Chondrocyte (in vitro differentiated cells): ENCODE measurements at regions not wholly inside any gene's neighbourhood (a gene's known extent, or its start where the extent isn't known, plus 50 kb on each side); places are given as distances from the start of the nearest gene placed in this dataset.
A peak's percentile ranks its signal among the peaks of the same experiment; 100 is the strongest.

Experiments used
- DNase-seq: peaks from one replicate; pipeline ENCODE4 v3.0.0; 2021; ENCODE audit warnings: mixed read lengths, low spot score
- H3K27ac Mint-ChIP-seq: one replicate; pipeline ENCODE4 v1.8.0; 2021; ENCODE audit warnings: mild to moderate bottlenecking, moderate library complexity, mixed read lengths; ENCODE audit not compliant: unreplicated experiment
- H3K27me3 Mint-ChIP-seq: 2 replicates; pipeline ENCODE4 v1.8.0; 2021; ENCODE audit warnings: low read depth, mixed read lengths
- H3K36me3 Mint-ChIP-seq: 2 replicates; pipeline ENCODE4 v1.8.0; 2021; ENCODE audit warnings: low read depth, mixed read lengths
- H3K4me1 Mint-ChIP-seq: 2 replicates; pipeline ENCODE4 v1.8.0; 2021; ENCODE audit warnings: low read depth, mild to moderate bottlenecking, mixed read lengths
- H3K4me3 Mint-ChIP-seq: one replicate; pipeline ENCODE4 v1.8.0; 2021; ENCODE audit warnings: mild to moderate bottlenecking, moderate library complexity, mixed read lengths; ENCODE audit not compliant: unreplicated experiment
- H3K9me3 Mint-ChIP-seq: 2 replicates; pipeline ENCODE4 v1.8.0; 2021; ENCODE audit warnings: low read depth, mixed read lengths
- TF ChIP-seq, protein P1 (sequence below): fragments of 200-600 bp; sonication (generic); IDR thresholded peaks from 2 replicates; pipeline ENCODE4 v1.5.0; 2021; ENCODE audit warnings: antibody characterized with exemption, mild to moderate bottlenecking, moderate library complexity

DNA sequence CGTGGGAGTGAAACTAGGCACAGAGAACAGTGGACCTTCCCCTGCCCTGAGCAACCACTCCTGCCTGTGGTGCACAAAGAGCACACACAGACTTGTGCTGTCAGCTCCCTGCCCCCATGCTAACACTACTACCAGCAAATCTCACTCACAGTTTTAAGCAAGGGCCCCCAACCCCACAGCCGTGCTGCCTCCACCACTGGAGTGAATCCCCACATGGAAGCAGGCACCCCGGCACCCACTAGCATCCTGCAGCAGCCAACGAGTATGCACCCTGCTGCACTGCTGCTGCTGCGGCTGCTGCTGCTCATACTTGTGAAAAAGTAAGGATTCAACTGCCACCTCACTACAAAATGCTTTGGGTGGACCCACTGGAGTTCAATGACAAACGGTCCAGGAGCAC lies 435.5 kb downstream of the SLCO4C1 start:
- TF ChIP-seq, protein P1, sequence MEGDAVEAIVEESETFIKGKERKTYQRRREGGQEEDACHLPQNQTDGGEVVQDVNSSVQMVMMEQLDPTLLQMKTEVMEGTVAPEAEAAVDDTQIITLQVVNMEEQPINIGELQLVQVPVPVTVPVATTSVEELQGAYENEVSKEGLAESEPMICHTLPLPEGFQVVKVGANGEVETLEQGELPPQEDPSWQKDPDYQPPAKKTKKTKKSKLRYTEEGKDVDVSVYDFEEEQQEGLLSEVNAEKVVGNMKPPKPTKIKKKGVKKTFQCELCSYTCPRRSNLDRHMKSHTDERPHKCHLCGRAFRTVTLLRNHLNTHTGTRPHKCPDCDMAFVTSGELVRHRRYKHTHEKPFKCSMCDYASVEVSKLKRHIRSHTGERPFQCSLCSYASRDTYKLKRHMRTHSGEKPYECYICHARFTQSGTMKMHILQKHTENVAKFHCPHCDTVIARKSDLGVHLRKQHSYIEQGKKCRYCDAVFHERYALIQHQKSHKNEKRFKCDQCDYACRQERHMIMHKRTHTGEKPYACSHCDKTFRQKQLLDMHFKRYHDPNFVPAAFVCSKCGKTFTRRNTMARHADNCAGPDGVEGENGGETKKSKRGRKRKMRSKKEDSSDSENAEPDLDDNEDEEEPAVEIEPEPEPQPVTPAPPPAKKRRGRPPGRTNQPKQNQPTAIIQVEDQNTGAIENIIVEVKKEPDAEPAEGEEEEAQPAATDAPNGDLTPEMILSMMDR = no peak
- H3K36me3 Mint-ChIP-seq = no peaks in the 10 kb centered on the region
- H3K27me3 Mint-ChIP-seq = peaks cover 1% of the 10 kb centered on the region
- peak; percentile 51 for DNase-seq
- H3K4me3 Mint-ChIP-seq = no peak overlapping the region
- no peak overlapping the region for H3K27ac Mint-ChIP-seq
- peaks cover 10% of the 10 kb centered on the region for H3K9me3 Mint-ChIP-seq
- no peaks in the 10 kb centered on the region for H3K4me1 Mint-ChIP-seq

DNA sequence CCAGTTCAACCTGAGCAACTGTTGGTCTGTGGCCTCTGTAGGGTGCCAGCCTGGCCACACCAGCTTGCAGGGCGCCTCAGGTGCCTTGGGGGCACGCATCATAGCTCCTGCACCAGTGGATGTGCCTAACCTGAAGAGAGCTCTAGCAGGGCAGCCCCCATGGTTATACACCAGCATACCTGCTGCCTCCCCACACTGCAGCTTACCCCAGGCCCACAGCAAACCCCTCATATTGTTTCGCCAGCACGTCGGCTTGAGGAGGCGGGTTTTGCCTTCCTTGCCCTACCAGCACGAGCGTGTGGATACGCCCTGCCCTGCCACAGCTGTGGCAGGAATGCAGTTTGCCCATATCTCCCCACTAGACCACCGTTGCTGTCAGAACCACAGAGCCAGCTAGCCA lies 435.9 kb downstream of the SLCO4C1 start:
- DNase-seq = no peak
- Mint-ChIP-seq H3K9me3 (peaks cover 7% of the 10 kb centered on the region), H3K36me3 (no peaks in the 10 kb centered on the region), H3K4me1 (no peaks in the 10 kb centered on the region), H3K4me3 (no peak overlapping the region), H3K27me3 (peaks cover 1% of the 10 kb centered on the region), H3K27ac (no peak overlapping the region)
- TF ChIP-seq, protein P1 = no peak

DNA sequence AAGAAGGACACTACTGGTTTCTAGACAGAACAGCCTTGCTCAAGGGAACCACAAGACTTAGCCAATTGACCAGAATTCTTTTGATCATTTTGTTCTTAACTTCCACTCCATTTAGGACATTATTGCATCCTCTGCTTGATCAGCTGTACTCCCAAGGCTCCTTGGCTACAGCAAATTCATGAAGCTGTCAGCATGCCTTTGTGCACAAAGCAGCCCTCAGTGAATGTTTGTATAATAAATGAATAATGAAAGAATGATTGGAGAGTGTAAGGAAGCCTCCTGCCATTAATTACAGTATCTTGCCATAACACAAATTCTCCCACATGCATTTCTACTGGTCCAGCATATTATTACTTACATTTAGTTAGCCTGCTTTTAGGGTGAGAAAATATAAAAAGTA lies 449.6 kb downstream of the SLCO4C1 start:
- no peak for DNase-seq
- peaks cover 6% of the 10 kb centered on the region for H3K9me3 Mint-ChIP-seq
- no peak overlapping the region for H3K4me3 Mint-ChIP-seq
- H3K36me3 Mint-ChIP-seq = no peaks in the 10 kb centered on the region
- H3K27ac Mint-ChIP-seq = no peak overlapping the region
- TF ChIP-seq, protein P1 = no peak
- peaks cover 2% of the 10 kb centered on the region for H3K27me3 Mint-ChIP-seq
- H3K4me1 Mint-ChIP-seq = no peaks in the 10 kb centered on the region

DNA sequence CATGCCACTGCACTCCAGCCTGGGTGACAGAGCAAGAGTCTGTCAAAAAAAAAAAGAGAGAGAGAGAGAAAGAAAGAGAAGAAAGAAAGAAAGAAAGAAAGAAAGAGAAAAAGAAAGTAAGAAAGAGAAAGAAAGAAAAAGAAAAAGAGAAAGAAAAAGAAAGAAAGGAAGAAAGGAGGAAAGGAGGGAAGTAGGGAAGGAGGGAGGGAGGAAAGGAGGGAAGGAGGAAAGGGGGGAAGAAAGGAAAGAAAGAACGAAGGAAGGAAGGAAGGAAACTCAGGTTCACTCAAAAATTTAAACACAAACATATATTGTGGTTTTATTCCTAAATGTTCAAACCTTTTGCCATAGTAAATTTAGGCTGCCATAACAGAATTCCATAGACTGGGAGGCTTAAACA lies 453.0 kb downstream of the SLCO4C1 start:
- Mint-ChIP-seq H3K36me3 (no peaks in the 10 kb centered on the region), H3K9me3 (peaks cover 4% of the 10 kb centered on the region), H3K4me3 (no peak overlapping the region), H3K4me1 (no peaks in the 10 kb centered on the region), H3K27ac (no peak overlapping the region), H3K27me3 (peaks cover 2% of the 10 kb centered on the region)
- DNase-seq = no peak
- TF ChIP-seq, protein P1 = no peak

DNA sequence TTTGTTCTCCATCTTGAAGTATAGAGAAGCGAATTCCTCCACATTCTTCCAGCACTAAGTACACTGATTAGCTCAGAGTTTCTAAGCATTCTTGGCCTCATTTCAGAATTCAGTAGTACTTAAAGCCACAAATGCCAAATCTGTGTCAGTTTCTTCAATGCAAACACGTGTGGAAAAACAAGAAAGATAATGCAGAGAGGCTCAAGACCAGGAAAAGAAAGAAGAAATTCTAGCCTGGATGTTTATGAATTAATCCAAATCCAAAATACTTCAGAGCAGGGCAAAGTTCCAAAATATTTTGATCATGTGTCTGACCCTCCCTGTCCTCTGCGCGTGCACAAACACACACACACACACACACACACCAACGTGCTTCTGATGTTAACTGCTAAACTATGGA lies 457.6 kb downstream of the SLCO4C1 start:
- H3K4me3 Mint-ChIP-seq = no peak overlapping the region
- no peak for DNase-seq
- no peak overlapping the region for H3K27ac Mint-ChIP-seq
- no peaks in the 10 kb centered on the region for H3K4me1 Mint-ChIP-seq
- no peaks in the 10 kb centered on the region for H3K36me3 Mint-ChIP-seq
- H3K27me3 Mint-ChIP-seq = peaks cover 3% of the 10 kb centered on the region
- TF ChIP-seq, protein P1 = no peak
- peaks cover 2% of the 10 kb centered on the region for H3K9me3 Mint-ChIP-seq
